OCI-LY1 (cell line): ENCODE measurements at regions not wholly inside any gene's neighbourhood (a gene's known extent, or its start where the extent isn't known, plus 50 kb on each side); places are given as distances from the start of the nearest gene placed in this dataset.

Experiments
- H2AFZ ChIP-seq: fragments of 200-600 bp; sonication (generic), shearing (Covaris generic); 2 replicates; pipeline ENCODE4 v1.6.0; 2014; ENCODE audit warnings: antibody characterized with exemption, mild to moderate bottlenecking, low read length
- H3F3A ChIP-seq: fragments of 200-600 bp; sonication (generic), shearing (Covaris generic); 2 replicates; pipeline ENCODE4 v1.6.0; 2014; ENCODE audit warnings: mild to moderate bottlenecking, antibody characterized with exemption, low read length, moderate library complexity; ENCODE audit not compliant: insufficient read depth
- H3K27ac ChIP-seq: fragments of 200-600 bp; sonication (generic); 2 replicates; pipeline ENCODE4 v1.5.1; 2014; ENCODE audit warnings: low read length, mixed run types, mild to moderate bottlenecking, low read depth; ENCODE audit not compliant: poor library complexity, severe bottlenecking
- H3K27me3 ChIP-seq: fragments of 200-600 bp; sonication (generic); 2 replicates; pipeline ENCODE4 v1.6.0; 2014; ENCODE audit warnings: antibody characterized with exemption, mild to moderate bottlenecking, low read length, moderate library complexity; ENCODE audit not compliant: insufficient read depth
- H3K36me3 ChIP-seq: fragments of 200-600 bp; sonication (generic); 2 replicates; pipeline ENCODE4 v1.6.1; 2014; ENCODE audit warnings: mild to moderate bottlenecking, antibody characterized with exemption, low read length, moderate library complexity, mixed read lengths; ENCODE audit not compliant: insufficient read depth
- H3K4me1 ChIP-seq: fragments of 200-600 bp; sonication (generic); 2 replicates; pipeline ENCODE4 v1.5.1; 2014; ENCODE audit warnings: mild to moderate bottlenecking, low read length, moderate library complexity; ENCODE audit not compliant: insufficient read depth, severe bottlenecking
- H3K4me2 ChIP-seq: fragments of 200-600 bp; sonication (generic), shearing (Covaris generic); 2 replicates; pipeline ENCODE4 v1.6.1; 2014; ENCODE audit warnings: low read length
- H3K4me3 ChIP-seq: fragments of 200-600 bp; sonication (generic); 2 replicates; pipeline ENCODE4 v1.5.1; 2014; ENCODE audit warnings: low read length, low read depth, mild to moderate bottlenecking, mixed read lengths; ENCODE audit not compliant: poor library complexity, severe bottlenecking
- H3K79me2 ChIP-seq: fragments of 200-600 bp; shearing (Covaris generic); 2 replicates; pipeline ENCODE4 v1.6.1; 2016; ENCODE audit warnings: mixed run types, low read length, mixed read lengths; ENCODE audit not compliant: insufficient read depth
- H3K9ac ChIP-seq: fragments of 200-600 bp; sonication (generic), shearing (Covaris generic); 2 replicates; pipeline ENCODE4 v1.6.1; 2014; ENCODE audit warnings: mild to moderate bottlenecking, low read length, mixed read lengths
- H3K9me2 ChIP-seq: fragments of 200-600 bp; sonication (generic), shearing (Covaris generic); 2 replicates; pipeline ENCODE4 v1.6.1; 2014; ENCODE audit warnings: low read depth, mild to moderate bottlenecking, low read length, mixed read lengths
- H3K9me3 ChIP-seq: fragments of 200-600 bp; shearing (Covaris generic); 2 replicates; pipeline ENCODE4 v1.6.1; 2014; ENCODE audit warnings: low read length, mixed read lengths
- H4K20me1 ChIP-seq: fragments of 200-600 bp; sonication (generic), shearing (Covaris generic); 2 replicates; pipeline ENCODE4 v1.6.0; 2016; ENCODE audit warnings: mild to moderate bottlenecking, low read length; ENCODE audit not compliant: insufficient read depth
- EZH2 ChIP-seq: fragments of 200-600 bp; sonication (generic), shearing (Covaris generic); IDR thresholded peaks from 2 replicates; pipeline ENCODE4 v1.8.0; 2017; ENCODE audit warnings: borderline replicate concordance, mixed run types, mild to moderate bottlenecking, antibody characterized with exemption, low read length, moderate library complexity, mixed read lengths
- TF ChIP-seq, protein P1 (sequence below): fragments of 200-600 bp; sonication (generic), shearing (Covaris generic); IDR thresholded peaks from 2 replicates; pipeline ENCODE4 v1.5.1; 2017; ENCODE audit warnings: mild to moderate bottlenecking, antibody characterized with exemption, low read length, moderate library complexity, mixed read lengths

DNA sequence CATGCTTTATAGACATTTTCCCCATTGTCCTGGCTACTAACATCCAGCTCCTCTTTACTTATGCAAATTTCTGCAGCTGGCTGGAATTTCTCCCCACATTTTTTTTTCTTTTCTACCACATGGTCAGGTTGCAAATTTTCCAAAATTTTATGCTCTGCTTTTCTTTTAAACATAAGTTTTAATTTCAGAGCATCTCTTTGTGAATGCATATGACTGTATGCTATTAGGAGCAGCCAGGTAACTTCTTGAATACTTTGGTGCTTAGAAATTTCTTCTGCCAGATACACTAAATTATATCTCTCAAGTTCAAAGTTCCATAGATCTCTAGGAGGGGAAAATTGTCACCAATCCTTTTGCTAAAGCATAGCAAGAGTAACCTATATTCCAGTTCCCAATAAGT, 365.9 kb downstream of the LRFN5 start:
- Histone ChIP-seq H3K9me2 (no peaks in the 10 kb centered on the region), H3K4me3 (no peak overlapping the region), H3K9me3 (0 out of 2 replicates have a peak, but pooled peaks cover 5% of the 10 kb centered on the region), H3K9ac (no peak overlapping the region), H3K4me2 (no peak overlapping the region), H3K27me3 (no peaks in the 10 kb centered on the region), H4K20me1 (no peaks in the 10 kb centered on the region), H3F3A (no peaks in the 10 kb centered on the region), H2AFZ (no peak overlapping the region), H3K36me3 (no peaks in the 10 kb centered on the region), H3K79me2 (no peaks in the 10 kb centered on the region), H3K27ac (no peak overlapping the region), H3K4me1 (no peaks in the 10 kb centered on the region)
- TF ChIP-seq, protein P1, sequence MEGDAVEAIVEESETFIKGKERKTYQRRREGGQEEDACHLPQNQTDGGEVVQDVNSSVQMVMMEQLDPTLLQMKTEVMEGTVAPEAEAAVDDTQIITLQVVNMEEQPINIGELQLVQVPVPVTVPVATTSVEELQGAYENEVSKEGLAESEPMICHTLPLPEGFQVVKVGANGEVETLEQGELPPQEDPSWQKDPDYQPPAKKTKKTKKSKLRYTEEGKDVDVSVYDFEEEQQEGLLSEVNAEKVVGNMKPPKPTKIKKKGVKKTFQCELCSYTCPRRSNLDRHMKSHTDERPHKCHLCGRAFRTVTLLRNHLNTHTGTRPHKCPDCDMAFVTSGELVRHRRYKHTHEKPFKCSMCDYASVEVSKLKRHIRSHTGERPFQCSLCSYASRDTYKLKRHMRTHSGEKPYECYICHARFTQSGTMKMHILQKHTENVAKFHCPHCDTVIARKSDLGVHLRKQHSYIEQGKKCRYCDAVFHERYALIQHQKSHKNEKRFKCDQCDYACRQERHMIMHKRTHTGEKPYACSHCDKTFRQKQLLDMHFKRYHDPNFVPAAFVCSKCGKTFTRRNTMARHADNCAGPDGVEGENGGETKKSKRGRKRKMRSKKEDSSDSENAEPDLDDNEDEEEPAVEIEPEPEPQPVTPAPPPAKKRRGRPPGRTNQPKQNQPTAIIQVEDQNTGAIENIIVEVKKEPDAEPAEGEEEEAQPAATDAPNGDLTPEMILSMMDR = no peak
- no peak for TF ChIP-seq EZH2

DNA sequence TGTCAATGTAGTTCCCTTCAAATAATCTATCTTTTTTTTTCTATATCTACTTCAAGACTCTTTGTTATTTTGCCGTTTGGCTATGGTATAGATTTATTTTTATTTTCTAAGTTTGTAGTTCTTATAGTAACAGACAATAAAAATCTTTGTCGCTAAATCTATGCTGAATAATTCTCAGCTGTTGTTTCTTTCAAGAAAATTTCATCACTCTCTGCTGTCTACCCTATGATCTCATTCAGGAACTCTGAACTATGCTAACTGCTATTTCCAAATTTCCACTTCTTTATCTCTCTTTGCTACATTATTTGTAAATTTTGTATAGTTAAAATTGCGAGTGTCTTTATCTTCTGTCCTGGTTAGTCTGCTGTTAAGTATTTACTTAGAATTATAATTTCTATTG, 353.6 kb downstream of the LRFN5 start:
- H3F3A ChIP-seq = no peaks in the 10 kb centered on the region
- H3K9me3 ChIP-seq = no peaks in the 10 kb centered on the region
- H3K27me3 ChIP-seq = no peaks in the 10 kb centered on the region

DNA sequence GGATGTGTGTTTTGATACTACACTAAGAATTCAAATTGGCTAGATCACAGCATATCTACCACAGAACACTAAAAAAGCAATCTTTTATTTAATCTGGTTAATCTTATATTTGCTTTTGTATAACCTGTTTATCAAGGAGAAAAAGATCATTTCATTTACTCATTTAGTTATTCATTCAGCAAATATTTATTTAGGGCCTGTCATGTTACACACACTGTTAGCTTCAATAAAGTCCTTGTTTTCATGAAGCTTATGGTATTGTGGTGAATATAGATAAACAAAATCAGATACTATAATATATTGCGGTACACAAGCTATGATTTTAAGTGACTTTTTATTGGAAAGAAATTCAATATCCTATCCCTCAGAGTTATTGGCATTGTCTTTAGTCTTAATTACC, 350.8 kb downstream of the LRFN5 start:
- no peak overlapping the region for H3K9ac ChIP-seq
- no peaks in the 10 kb centered on the region for H3K79me2 ChIP-seq
- H3K4me2 ChIP-seq = no peak overlapping the region
- no peak overlapping the region for H2AFZ ChIP-seq
- 0 out of 2 replicates have a peak, but pooled peaks cover 2% of the 10 kb centered on the region for H3K9me2 ChIP-seq
- no peaks in the 10 kb centered on the region for H3K4me1 ChIP-seq
- H3F3A ChIP-seq = no peaks in the 10 kb centered on the region
- H3K9me3 ChIP-seq = no peaks in the 10 kb centered on the region
- H3K4me3 ChIP-seq = no peak overlapping the region
- no peaks in the 10 kb centered on the region for H3K27me3 ChIP-seq
- H3K27ac ChIP-seq = no peak overlapping the region
- H4K20me1 ChIP-seq = no peaks in the 10 kb centered on the region
- no peaks in the 10 kb centered on the region for H3K36me3 ChIP-seq
- TF ChIP-seq, protein P1 = no peak
- no peak for TF ChIP-seq EZH2

More for the DNA sequence above, 353.6 kb downstream of the LRFN5 start:
- no peak overlapping the region for H3K27ac ChIP-seq
- H3K79me2 ChIP-seq = no peaks in the 10 kb centered on the region
- H3K9ac ChIP-seq = no peak overlapping the region
- no peak overlapping the region for H3K4me2 ChIP-seq
- no peaks in the 10 kb centered on the region for H3K4me1 ChIP-seq
- H3K9me2 ChIP-seq = 0 out of 2 replicates have a peak, but pooled peaks cover 2% of the 10 kb centered on the region
- TF ChIP-seq, protein P1 = no peak
- TF ChIP-seq EZH2 = no peak
- H4K20me1 ChIP-seq = no peaks in the 10 kb centered on the region
- H3K36me3 ChIP-seq = no peaks in the 10 kb centered on the region
- H2AFZ ChIP-seq = no peak overlapping the region
- H3K4me3 ChIP-seq = no peak overlapping the region
